ENCODE measurements at regions not wholly inside any gene's neighbourhood (a gene's known extent, or its start where the extent isn't known, plus 50 kb on each side); places are given as distances from the start of the nearest gene placed in this dataset.

DNA sequence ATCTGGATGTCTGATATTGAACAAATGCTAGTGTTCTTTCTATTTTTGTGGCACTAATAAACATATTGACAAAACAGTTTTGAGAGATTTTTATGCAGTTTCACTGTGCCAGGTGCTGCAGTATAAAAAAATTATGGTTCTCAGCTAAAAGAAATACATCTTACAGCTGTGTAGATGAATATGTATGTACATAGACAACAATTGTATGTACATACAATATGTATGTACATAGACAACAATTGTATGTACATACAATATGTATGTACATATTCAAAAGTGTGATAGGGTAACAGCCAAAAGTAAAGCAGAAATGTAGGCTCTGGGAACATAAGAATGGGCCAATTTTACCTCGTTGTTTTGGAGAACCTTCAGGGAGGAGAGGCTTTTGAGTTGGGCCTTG lies 390.0 kb upstream of the RPS6KA3 start:
- DNase-seq (ENCODE audit: low read depth) = no peak
- H3K4me3 ChIP-seq (ENCODE audit: low read length) = no peak overlapping the region
- TF ChIP-seq, protein P1, sequence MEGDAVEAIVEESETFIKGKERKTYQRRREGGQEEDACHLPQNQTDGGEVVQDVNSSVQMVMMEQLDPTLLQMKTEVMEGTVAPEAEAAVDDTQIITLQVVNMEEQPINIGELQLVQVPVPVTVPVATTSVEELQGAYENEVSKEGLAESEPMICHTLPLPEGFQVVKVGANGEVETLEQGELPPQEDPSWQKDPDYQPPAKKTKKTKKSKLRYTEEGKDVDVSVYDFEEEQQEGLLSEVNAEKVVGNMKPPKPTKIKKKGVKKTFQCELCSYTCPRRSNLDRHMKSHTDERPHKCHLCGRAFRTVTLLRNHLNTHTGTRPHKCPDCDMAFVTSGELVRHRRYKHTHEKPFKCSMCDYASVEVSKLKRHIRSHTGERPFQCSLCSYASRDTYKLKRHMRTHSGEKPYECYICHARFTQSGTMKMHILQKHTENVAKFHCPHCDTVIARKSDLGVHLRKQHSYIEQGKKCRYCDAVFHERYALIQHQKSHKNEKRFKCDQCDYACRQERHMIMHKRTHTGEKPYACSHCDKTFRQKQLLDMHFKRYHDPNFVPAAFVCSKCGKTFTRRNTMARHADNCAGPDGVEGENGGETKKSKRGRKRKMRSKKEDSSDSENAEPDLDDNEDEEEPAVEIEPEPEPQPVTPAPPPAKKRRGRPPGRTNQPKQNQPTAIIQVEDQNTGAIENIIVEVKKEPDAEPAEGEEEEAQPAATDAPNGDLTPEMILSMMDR (IDR thresholded peaks at IDR 0.05; ENCODE audit: insufficient read depth, low read depth, low read length, missing control alignments) = no peak

DNA sequence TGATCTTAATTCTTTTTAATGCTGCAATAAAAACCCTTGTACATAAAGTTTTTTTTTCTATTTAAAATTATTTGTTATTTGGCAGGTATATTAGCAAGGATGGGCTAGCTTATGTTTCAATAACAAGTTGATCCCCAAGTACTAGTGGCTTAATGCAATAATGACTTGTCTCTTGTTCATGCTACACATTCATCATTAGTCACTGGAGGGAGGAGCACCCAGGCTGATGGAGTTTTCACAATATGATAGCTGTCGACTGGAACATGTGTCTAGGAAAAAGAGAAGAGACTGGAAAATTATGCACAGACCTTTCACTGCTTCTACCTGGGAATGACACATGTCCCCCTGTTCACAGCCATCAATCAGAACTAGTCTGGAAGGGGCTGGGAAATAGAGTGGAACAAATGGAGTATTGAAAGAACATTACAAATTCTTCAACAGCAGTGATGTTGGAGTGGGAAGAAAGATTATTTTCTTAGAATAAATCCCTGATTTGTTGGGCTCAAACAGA lies 387.9 kb upstream of the RPS6KA3 start:
- no peak overlapping the region for H3K4me3 ChIP-seq (ENCODE audit: low read length)
- TF ChIP-seq, protein P1 (IDR thresholded peaks at IDR 0.05; ENCODE audit: insufficient read depth, low read depth, low read length, missing control alignments) = no peak
- peak; percentile 19 for DNase-seq (ENCODE audit: low read depth)

DNA sequence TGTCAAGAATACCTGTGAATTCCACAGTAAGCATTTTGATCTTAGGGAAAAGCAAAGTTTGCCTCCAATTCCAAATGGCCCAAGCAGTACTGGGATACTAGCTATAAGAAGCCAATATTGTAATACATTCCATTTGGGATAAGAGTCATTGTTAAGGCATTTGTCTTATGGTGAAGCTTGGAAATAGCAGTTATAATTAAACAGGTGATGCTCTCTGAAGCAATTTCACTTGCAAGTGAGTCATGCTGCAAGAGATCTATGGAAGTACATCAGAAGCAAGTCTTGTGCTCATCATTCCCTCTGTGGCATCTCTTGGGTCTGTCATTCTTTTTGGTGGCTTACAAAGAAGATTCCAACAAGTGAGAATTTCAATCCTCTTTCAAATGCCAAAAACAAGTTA lies 386.4 kb upstream of the RPS6KA3 start:
- no peak for DNase-seq (ENCODE audit: low read depth)
- H3K4me3 ChIP-seq (ENCODE audit: low read length) = no peak overlapping the region
- TF ChIP-seq, protein P1 (IDR thresholded peaks at IDR 0.05; ENCODE audit: insufficient read depth, low read depth, low read length, missing control alignments) = no peak

DNA sequence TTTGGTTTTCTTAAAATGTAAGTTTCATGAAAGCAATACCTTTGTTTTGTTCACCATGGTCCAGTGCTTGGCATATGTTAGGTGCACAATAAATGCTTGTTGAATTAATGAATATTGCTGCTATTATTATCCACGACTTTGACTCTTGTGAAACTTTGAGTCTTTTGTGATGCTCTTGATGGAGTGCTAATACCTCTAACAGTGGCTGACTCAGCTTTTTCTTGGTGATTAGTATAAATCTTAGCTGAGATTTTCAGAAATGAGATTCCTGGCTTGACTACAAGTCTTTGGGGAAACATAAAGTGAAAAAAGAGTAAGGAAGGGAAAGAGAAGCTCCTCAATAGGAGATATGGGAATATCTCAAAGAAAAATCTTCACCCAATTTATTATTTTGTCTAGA lies 375.2 kb upstream of the RPS6KA3 start:
- TF ChIP-seq, protein P1 (IDR thresholded peaks at IDR 0.05; ENCODE audit: insufficient read depth, low read depth, low read length, missing control alignments) = no peak
- DNase-seq (ENCODE audit: low read depth) = no peak
- H3K4me3 ChIP-seq (ENCODE audit: low read length) = no peak overlapping the region

DNA sequence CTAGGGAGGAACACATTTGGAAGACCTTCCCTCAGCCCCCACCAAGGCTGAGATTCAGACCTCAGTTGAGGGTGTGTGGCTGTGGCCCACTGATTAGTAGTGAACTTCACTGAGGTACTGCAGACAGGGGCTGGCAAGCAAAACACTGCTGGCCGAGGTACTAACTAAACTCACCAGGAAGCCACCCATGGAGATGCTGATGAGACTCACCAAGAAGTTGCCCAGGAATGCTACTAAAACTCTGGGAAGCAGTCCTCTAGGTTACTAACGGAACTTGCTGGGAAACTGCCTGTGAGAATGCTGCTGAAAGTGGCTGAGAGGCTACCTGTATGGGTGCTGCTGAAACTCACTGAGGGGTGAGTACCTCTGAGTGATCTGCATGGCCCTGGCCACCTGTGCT lies 372.4 kb upstream of the RPS6KA3 start:
- TF ChIP-seq, protein P1 (IDR thresholded peaks at IDR 0.05; ENCODE audit: insufficient read depth, low read depth, low read length, missing control alignments) = no peak
- DNase-seq (ENCODE audit: low read depth) = no peak
- no peak overlapping the region for H3K4me3 ChIP-seq (ENCODE audit: low read length)

DNA sequence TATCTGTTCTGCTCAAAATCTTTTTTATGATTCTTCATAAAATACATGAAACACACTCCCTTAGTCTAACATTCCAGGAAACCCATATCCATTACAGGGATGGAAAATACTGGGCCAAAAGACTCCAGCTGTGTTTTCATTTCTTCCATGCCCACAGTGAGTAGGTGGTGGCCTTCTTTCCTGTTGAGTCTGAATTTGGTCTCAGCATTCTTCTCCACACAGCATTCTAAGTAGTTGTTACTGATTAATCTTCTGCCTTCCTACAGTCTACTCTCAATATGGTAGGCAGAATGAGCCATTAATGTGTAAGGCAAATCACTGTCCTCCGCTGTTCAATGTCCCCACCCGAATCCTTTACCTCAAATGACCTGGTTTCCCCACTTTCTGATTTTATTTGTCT lies 370.6 kb upstream of the RPS6KA3 start:
- TF ChIP-seq, protein P1 (IDR thresholded peaks at IDR 0.05; ENCODE audit: insufficient read depth, low read depth, low read length, missing control alignments) = no peak
- H3K4me3 ChIP-seq (ENCODE audit: low read length) = no peak overlapping the region
- no peak for DNase-seq (ENCODE audit: low read depth)

DNA sequence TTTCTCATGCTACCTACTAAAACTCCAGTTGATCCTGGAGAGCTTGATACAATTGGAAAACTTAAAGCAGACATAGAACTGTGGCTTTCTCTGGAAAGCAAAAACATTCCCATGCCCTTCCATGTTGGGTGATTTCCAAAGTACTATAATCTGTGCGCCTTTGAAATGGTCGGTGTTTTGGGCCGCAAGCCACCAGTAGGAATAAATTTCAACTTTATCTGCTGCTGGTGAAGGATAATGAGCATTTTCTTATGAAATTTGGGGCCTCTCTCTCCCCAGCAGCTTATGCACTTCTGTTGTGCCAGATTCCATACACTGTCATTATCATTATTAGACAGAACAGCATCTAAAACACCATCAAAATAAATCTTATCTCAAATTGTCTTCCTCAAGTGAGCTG lies 366.7 kb upstream of the RPS6KA3 start:
- TF ChIP-seq, protein P1 (IDR thresholded peaks at IDR 0.05; ENCODE audit: insufficient read depth, low read depth, low read length, missing control alignments) = no peak
- no peak for DNase-seq (ENCODE audit: low read depth)
- H3K4me3 ChIP-seq (ENCODE audit: low read length) = no peak overlapping the region
